ENCODE measurements at regions not wholly inside any gene's neighbourhood (a gene's known extent, or its start where the extent isn't known, plus 50 kb on each side); places are given as distances from the start of the nearest gene placed in this dataset.

GRCh38 chr4:141801558-141801957, 165.2 kb downstream of the IL15 start:
- no peak for TF ChIP-seq CTCF (IDR thresholded peaks at IDR 0.05; ENCODE audit: insufficient read depth, low read length, poor library complexity, severe bottlenecking)
- H3K27me3 ChIP-seq (replicated peaks; ENCODE audit: control insufficient read depth, insufficient read depth, low read length): no peaks in the 10 kb centered on the region
- DNase-seq (ENCODE audit: extremely low read depth, insufficient read length): no peak

GRCh38 chr4:141802333-141802732, 165.9 kb downstream of the IL15 start:
- no peaks in the 10 kb centered on the region for H3K27me3 ChIP-seq (replicated peaks; ENCODE audit: control insufficient read depth, insufficient read depth, low read length)
- H3K36me3 ChIP-seq (ENCODE audit: control insufficient read depth, insufficient read depth, low read length): no peaks in the 10 kb centered on the region
- DNase-seq (ENCODE audit: extremely low read depth, insufficient read length): no peak
- TF ChIP-seq CTCF (IDR thresholded peaks at IDR 0.05; ENCODE audit: insufficient read depth, low read length, poor library complexity, severe bottlenecking): no peak
- no peak overlapping the region for H3K4me3 ChIP-seq (replicated peaks; ENCODE audit: low read depth, low read length)

More at GRCh38 chr4:141801558-141801957, 165.2 kb downstream of the IL15 start:
- no peaks in the 10 kb centered on the region for H3K36me3 ChIP-seq (ENCODE audit: control insufficient read depth, insufficient read depth, low read length)
- no peak overlapping the region for H3K4me3 ChIP-seq (replicated peaks; ENCODE audit: low read depth, low read length)

- no peak for DNase-seq (ENCODE audit: extremely low read depth, insufficient read length)
- Histone ChIP-seq H3K36me3 (ENCODE audit: control insufficient read depth, insufficient read depth, low read length) (no peaks in the 10 kb centered on the region), H3K27me3 (replicated peaks; ENCODE audit: control insufficient read depth, insufficient read depth, low read length) (no peaks in the 10 kb centered on the region), H3K4me3 (replicated peaks; ENCODE audit: low read depth, low read length) (no peak overlapping the region)
- TF ChIP-seq CTCF (IDR thresholded peaks at IDR 0.05; ENCODE audit: insufficient read depth, low read length, poor library complexity, severe bottlenecking): no peak
Observed at GRCh38 chr4:141804836-141805235, 168.5 kb downstream of the IL15 start.

GRCh38 chr4:141807103-141807891, 170.9 kb downstream of the IL15 start:
- Histone ChIP-seq H3K4me3 (replicated peaks; ENCODE audit: low read depth, low read length) (no peak overlapping the region), H3K27me3 (replicated peaks; ENCODE audit: control insufficient read depth, insufficient read depth, low read length) (no peaks in the 10 kb centered on the region), H3K36me3 (ENCODE audit: control insufficient read depth, insufficient read depth, low read length) (no peaks in the 10 kb centered on the region)
- no peak for DNase-seq (ENCODE audit: extremely low read depth, insufficient read length)
- TF ChIP-seq CTCF (IDR thresholded peaks at IDR 0.05; ENCODE audit: insufficient read depth, low read length, poor library complexity, severe bottlenecking): no peak

- Histone ChIP-seq H3K4me3 (replicated peaks; ENCODE audit: low read depth, low read length) (no peak overlapping the region), H3K36me3 (ENCODE audit: control insufficient read depth, insufficient read depth, low read length) (no peaks in the 10 kb centered on the region), H3K27me3 (replicated peaks; ENCODE audit: control insufficient read depth, insufficient read depth, low read length) (no peaks in the 10 kb centered on the region)
- TF ChIP-seq CTCF (IDR thresholded peaks at IDR 0.05; ENCODE audit: insufficient read depth, low read length, poor library complexity, severe bottlenecking): no peak
- DNase-seq (ENCODE audit: extremely low read depth, insufficient read length): no peak
Observed at GRCh38 chr4:141810038-141810711, 173.8 kb downstream of the IL15 start.

Measured in GM06990 (cell line).